SK-N-SH (cell line): ENCODE measurements at regions not wholly inside any gene's neighbourhood (a gene's known extent, or its start where the extent isn't known, plus 50 kb on each side); places are given as distances from the start of the nearest gene placed in this dataset.

ENCODE experiments used
- CTCF ChIA-PET: fragments of 300-600, 350-600 bp; formaldehyde crosslinking; extraction: SDS; loops from one replicate; lab custom pipeline; 2021; lab: Yijun Ruan, JAX
- POLR2A ChIA-PET: fragments of 350-600 bp; sonication (Branson Sonifier 250); formaldehyde crosslinking; extraction: SDS; loops from one replicate; lab custom pipeline; 2020; ENCODE audit warnings: antibody characterized with exemption, inconsistent platforms; lab: Yijun Ruan, JAX
- DNase-seq: peaks from one replicate; pipeline ENCODE4 v3.0.0; 2012
- H2AFZ ChIP-seq: fragments of 200-600 bp; sonication (generic); 2 replicates; pipeline ENCODE4 v1.8.1; 2016; ENCODE audit warnings: antibody characterized with exemption, mild to moderate bottlenecking, low read depth
- H3F3A ChIP-seq: fragments of 200-600 bp; sonication (generic); replicated peaks from 2 replicates; pipeline ENCODE3; 2016; ENCODE audit warnings: antibody characterized with exemption, mild to moderate bottlenecking; ENCODE audit not compliant: insufficient read depth
- H3K27ac ChIP-seq, 2 experiments: fragments of 200-500 bp in 1 of 2; fragments of 200-600 bp in 1 of 2; sonication (Bioruptor generic) in 1 of 2; sonication (generic), shearing (Covaris generic) in 1 of 2; 2 replicates each; pipeline versions ENCODE4 v1.5.1 to v1.6.1; 2014 to 2016; ENCODE audit warnings: low read depth in 2 of 2, inconsistent platforms in 1 of 2, low read length in 1 of 2, mild to moderate bottlenecking in 1 of 2, mixed read lengths in 1 of 2
- H3K27me3 ChIP-seq: fragments of 200-600 bp; sonication (generic), shearing (Covaris generic); 2 replicates; pipeline ENCODE4 v1.6.1; 2016; ENCODE audit warnings: mixed run types; ENCODE audit not compliant: insufficient read depth
- H3K36me3 ChIP-seq, 2 experiments: fragments of 200-500 bp in 1 of 2; fragments of 200-600 bp in 1 of 2; sonication (Bioruptor generic) in 1 of 2; sonication (generic) in 1 of 2; replicated peaks in 1 of 2; 2 replicates each; pipeline versions ENCODE3 to v1.5.1; 2014 to 2016; ENCODE audit warnings: low read length in 1 of 2, mild to moderate bottlenecking in 1 of 2; ENCODE audit not compliant: insufficient read depth in 2 of 2, control insufficient read depth in 1 of 2
- H3K4me1 ChIP-seq, 2 experiments: fragments of 200-500 bp in 1 of 2; fragments of 200-600 bp in 1 of 2; sonication (Bioruptor generic) in 1 of 2; sonication (generic), shearing (Covaris generic) in 1 of 2; 2 replicates each; pipeline versions ENCODE4 v1.5.1 to v1.6.1; 2014 to 2016; ENCODE audit warnings: low read depth in 1 of 2, low read length in 1 of 2, mixed run types in 1 of 2; ENCODE audit not compliant: insufficient read depth in 2 of 2, control insufficient read depth in 1 of 2
- H3K4me2 ChIP-seq: fragments of 200-600 bp; sonication (generic), shearing (Covaris generic); 2 replicates; pipeline ENCODE4 v1.6.1; 2017; ENCODE audit warnings: mixed run types
- H3K4me3 ChIP-seq, 2 experiments: fragments of 200-500 bp in 1 of 2; fragments of 200-600 bp in 1 of 2; sonication (Bioruptor generic) in 1 of 2; sonication (generic), shearing (Covaris generic) in 1 of 2; 2 replicates each; pipeline versions ENCODE4 v1.5.1 to v1.8.1; 2014 to 2016; ENCODE audit warnings: low read depth in 2 of 2, inconsistent platforms in 1 of 2, low read length in 1 of 2, mild to moderate bottlenecking in 1 of 2, mixed read lengths in 1 of 2, moderate library complexity in 1 of 2
- H3K79me2 ChIP-seq: fragments of 200-600 bp; sonication (generic); 2 replicates; pipeline ENCODE4 v1.8.1; 2017; ENCODE audit warnings: mild to moderate bottlenecking; ENCODE audit not compliant: insufficient read depth
- H3K9ac ChIP-seq: fragments of 200-600 bp; sonication (generic); 2 replicates; pipeline ENCODE4 v1.6.1; 2017; ENCODE audit warnings: mixed run types
- H3K9me2 ChIP-seq: fragments of 200-600 bp; sonication (generic); 2 replicates; pipeline ENCODE4 v1.6.1; 2017; ENCODE audit warnings: mixed run types
- H3K9me3 ChIP-seq: fragments of 200-600 bp; sonication (generic); 2 replicates; pipeline ENCODE4 v1.6.1; 2017; ENCODE audit warnings: mixed run types, mild to moderate bottlenecking, moderate library complexity
- H4K20me1 ChIP-seq: fragments of 200-600 bp; sonication (generic); 2 replicates; pipeline ENCODE4 v1.6.1; 2017; ENCODE audit warnings: mild to moderate bottlenecking, mixed run types; ENCODE audit not compliant: insufficient read depth
- ELF1 ChIP-seq: IDR thresholded peaks from 2 replicates; pipeline ENCODE4 v1.4.0; 2012
- EZH2phosphoT487 ChIP-seq: fragments of 200-600 bp; sonication (generic); IDR thresholded peaks from 2 replicates; pipeline ENCODE4 v1.6.1; 2017; ENCODE audit warnings: low read depth, mixed run types, mild to moderate bottlenecking, antibody characterized with exemption, moderate library complexity, borderline replicate concordance
- FOSL2 ChIP-seq: IDR thresholded peaks from 2 replicates; pipeline ENCODE4 v1.4.0; 2012; ENCODE audit warnings: low read depth, mild to moderate bottlenecking, moderate library complexity, borderline replicate concordance
- FOXJ3 ChIP-seq: sonication (generic); formaldehyde crosslinking; IDR thresholded peaks from 2 replicates; pipeline ENCODE4 v1.5.1; 2020; ENCODE audit warnings: mild to moderate bottlenecking, missing genetic modification reagents
- FOXM1 ChIP-seq: IDR thresholded peaks from 2 replicates; pipeline ENCODE4 v1.4.0; 2012; ENCODE audit warnings: low read depth, mild to moderate bottlenecking
- GABPA ChIP-seq: IDR thresholded peaks from 2 replicates; pipeline ENCODE4 v1.4.0; 2012; ENCODE audit warnings: low read depth, mild to moderate bottlenecking
- GATA2 ChIP-seq: sonication (generic); formaldehyde crosslinking; IDR thresholded peaks from 2 replicates; pipeline ENCODE4 v1.5.0; 2020; ENCODE audit warnings: mild to moderate bottlenecking, missing genetic modification reagents
- JUND ChIP-seq: IDR thresholded peaks from 2 replicates; pipeline ENCODE4 v1.4.0; 2012
- MEF2A ChIP-seq: IDR thresholded peaks from 2 replicates; pipeline ENCODE4 v1.4.0; 2012; ENCODE audit warnings: low read depth, borderline replicate concordance
- NFIC ChIP-seq: IDR thresholded peaks from 2 replicates; pipeline ENCODE4 v1.4.0; 2012; ENCODE audit warnings: borderline replicate concordance
- POLR2AphosphoS5 ChIP-seq: IDR thresholded peaks from 2 replicates; pipeline ENCODE4 v1.6.1; 2012; ENCODE audit warnings: low read depth, low read length
- RAD21 ChIP-seq: IDR thresholded peaks from 2 replicates; pipeline ENCODE4 v1.6.1; 2012; ENCODE audit warnings: mild to moderate bottlenecking, low read length
- RCOR1 ChIP-seq: fragments of 150-350 bp; IDR thresholded peaks from 2 replicates; pipeline ENCODE4 v1.6.1; 2017; ENCODE audit warnings: antibody characterized with exemption, low read length
- RFX5 ChIP-seq: IDR thresholded peaks from 2 replicates; pipeline ENCODE4 v1.6.1; 2012; ENCODE audit warnings: mild to moderate bottlenecking, improper control_type of control experiment, low read length
- RXRA ChIP-seq: IDR thresholded peaks from 2 replicates; pipeline ENCODE4 v1.4.0; 2012; ENCODE audit warnings: low read depth, mild to moderate bottlenecking, borderline replicate concordance
- SIN3A ChIP-seq: IDR thresholded peaks from 2 replicates; pipeline ENCODE4 v1.6.1; 2012; ENCODE audit warnings: low read depth, mild to moderate bottlenecking, low read length, moderate library complexity, borderline replicate concordance
- TAF1 ChIP-seq: IDR thresholded peaks from 2 replicates; pipeline ENCODE4 v1.6.1; 2012; ENCODE audit warnings: low read depth, mild to moderate bottlenecking, low read length, moderate library complexity, borderline replicate concordance
- TCF12 ChIP-seq: IDR thresholded peaks from 2 replicates; pipeline ENCODE4 v1.4.0; 2012
- TEAD4 ChIP-seq: IDR thresholded peaks from 2 replicates; pipeline ENCODE4 v1.4.0; 2012; ENCODE audit warnings: mild to moderate bottlenecking, borderline replicate concordance; ENCODE audit not compliant: insufficient read depth
- YY1 ChIP-seq: IDR thresholded peaks from 2 replicates; pipeline ENCODE4 v1.4.0; 2012; ENCODE audit warnings: low read depth, mild to moderate bottlenecking
- WGBS: methylation state at CpG from one replicate; pipeline ENCODE4 v1.1.6; 2017; ENCODE audit warnings: low lambda C conversion rate; 5-methylcytosine and 5-hydroxymethylcytosine counted together
- TF ChIP-seq, protein P1 (sequence below): IDR thresholded peaks from 2 replicates; pipeline ENCODE4 v1.4.0; 2012; ENCODE audit warnings: low read depth, borderline replicate concordance
- TF ChIP-seq, protein P2 (sequence below): fragments of 150-350 bp; IDR thresholded peaks from 2 replicates; pipeline ENCODE4 v1.6.1; 2016; ENCODE audit warnings: mild to moderate bottlenecking, low read depth, low read length
- TF ChIP-seq, protein P3 (sequence below): IDR thresholded peaks from 2 replicates; pipeline ENCODE4 v1.4.0; 2012; ENCODE audit warnings: low read depth, borderline replicate concordance
- TF ChIP-seq, protein P4 (sequence below): IDR thresholded peaks from 2 replicates; pipeline ENCODE4 v1.4.0; 2012; ENCODE audit warnings: low read depth

DNA sequence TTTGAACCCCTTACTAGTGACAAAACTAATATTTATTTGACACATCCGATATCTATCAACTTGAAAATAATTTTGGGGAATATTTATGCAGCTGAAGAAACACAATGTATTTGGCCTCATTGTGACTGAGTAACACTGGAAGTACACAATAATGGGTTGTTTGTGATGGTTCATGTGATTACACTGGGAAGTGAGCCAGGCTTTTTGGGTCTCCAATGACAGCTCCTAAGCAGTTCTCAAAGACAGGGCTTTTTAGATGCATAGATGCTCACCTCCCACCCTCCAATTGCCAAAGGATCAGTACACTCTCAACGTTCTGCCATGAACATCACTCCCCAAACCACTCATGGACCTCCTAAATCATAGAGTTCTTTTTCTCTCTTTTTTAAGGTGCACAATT is 170.0 kb downstream of the SLC24A2 start:
- H3K9ac ChIP-seq = no peak overlapping the region
- H3F3A ChIP-seq = no peaks in the 10 kb centered on the region
- H3K9me2 ChIP-seq = no peaks in the 10 kb centered on the region
- no peak overlapping the region for H2AFZ ChIP-seq
- no peak overlapping the region for H3K4me3 ChIP-seq
- no peaks in the 10 kb centered on the region for H3K27me3 ChIP-seq
- no peak overlapping the region for H3K4me2 ChIP-seq
- ChIA-PET CTCF (interaction anchor here (0.8 to 2.3 kb wide), 4 partner anchors 11 to 148 kb away, joined by 3 to 18 read pairs (median 4); no protein-coding TSS in a partner anchor), POLR2A (interaction anchor here (0.7 to 1.5 kb wide), 3 partner anchors 9 to 37 kb away, joined by 3 to 4 read pairs (median 3); no protein-coding TSS in a partner anchor)
- H3K36me3 ChIP-seq = no peaks in the 10 kb centered on the region
- TF ChIP-seq RFX5 = no peak
- TF ChIP-seq ELF1 = no peak
- TF ChIP-seq TEAD4 = no peak
- TF ChIP-seq GATA2 (CRISPR knock-in tag) = no peak
- TF ChIP-seq NFIC = no peak
- TF ChIP-seq, protein P1, sequence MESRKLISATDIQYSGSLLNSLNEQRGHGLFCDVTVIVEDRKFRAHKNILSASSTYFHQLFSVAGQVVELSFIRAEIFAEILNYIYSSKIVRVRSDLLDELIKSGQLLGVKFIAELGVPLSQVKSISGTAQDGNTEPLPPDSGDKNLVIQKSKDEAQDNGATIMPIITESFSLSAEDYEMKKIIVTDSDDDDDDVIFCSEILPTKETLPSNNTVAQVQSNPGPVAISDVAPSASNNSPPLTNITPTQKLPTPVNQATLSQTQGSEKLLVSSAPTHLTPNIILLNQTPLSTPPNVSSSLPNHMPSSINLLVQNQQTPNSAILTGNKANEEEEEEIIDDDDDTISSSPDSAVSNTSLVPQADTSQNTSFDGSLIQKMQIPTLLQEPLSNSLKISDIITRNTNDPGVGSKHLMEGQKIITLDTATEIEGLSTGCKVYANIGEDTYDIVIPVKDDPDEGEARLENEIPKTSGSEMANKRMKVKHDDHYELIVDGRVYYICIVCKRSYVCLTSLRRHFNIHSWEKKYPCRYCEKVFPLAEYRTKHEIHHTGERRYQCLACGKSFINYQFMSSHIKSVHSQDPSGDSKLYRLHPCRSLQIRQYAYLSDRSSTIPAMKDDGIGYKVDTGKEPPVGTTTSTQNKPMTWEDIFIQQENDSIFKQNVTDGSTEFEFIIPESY = no peak
- TF ChIP-seq GABPA = no peak
- no peak for DNase-seq
- H3K4me1 ChIP-seq = peaks cover 0 to 7% of the 10 kb centered on the region in 2 experiments; a peak in 2 of 4 replicates
- no peaks in the 10 kb centered on the region for H4K20me1 ChIP-seq
- H3K9me3 ChIP-seq = no peaks in the 10 kb centered on the region
- H3K79me2 ChIP-seq = no peaks in the 10 kb centered on the region
- H3K27ac ChIP-seq = peak overlapping the region in 1 of 2 experiments; percentile 39; a peak in 2 of 4 replicates
- 22% methylated on average over 2 of the region's 2 CpGs for WGBS

DNA sequence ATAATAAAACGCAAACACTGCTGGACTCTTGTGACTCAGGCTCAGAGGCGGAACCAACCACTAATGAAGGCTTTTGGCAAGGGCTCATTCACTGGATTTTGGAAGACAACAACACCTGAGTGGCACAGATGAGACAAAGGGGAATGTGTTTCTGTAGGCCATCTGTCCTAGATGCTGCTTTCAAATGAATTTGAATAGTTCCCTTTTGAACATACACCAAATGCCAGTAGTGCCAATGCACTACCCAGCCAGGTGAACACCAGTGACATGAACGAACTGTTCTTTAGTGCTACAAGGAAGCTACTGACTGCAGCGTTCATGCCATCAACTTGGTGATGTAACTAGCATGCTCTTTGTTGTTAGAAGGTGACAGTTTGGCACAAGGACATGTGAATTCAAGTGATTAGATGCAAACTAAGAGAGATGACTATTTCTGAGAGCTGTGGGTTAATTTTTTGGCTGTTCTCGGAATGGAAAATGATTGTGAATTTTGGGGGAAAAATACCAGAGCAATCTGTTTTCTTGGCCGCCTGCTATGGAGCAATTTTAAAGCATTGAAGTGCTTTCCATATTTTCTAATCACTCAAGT is 173.7 kb downstream of the SLC24A2 start:
- WGBS = 26% methylated on average over 6 of the region's 6 CpGs
- no peak for DNase-seq
- Histone ChIP-seq H4K20me1 (no peaks in the 10 kb centered on the region), H3K36me3 (no peaks in the 10 kb centered on the region), H3K4me2 (no peak overlapping the region), H3K4me1 (peaks cover 0 to 7% of the 10 kb centered on the region in 2 experiments; a peak in 2 of 4 replicates), H3K27me3 (no peaks in the 10 kb centered on the region), H3K4me3 (no peak overlapping the region), H3F3A (no peaks in the 10 kb centered on the region), H3K27ac (no peak overlapping the region), H3K9me3 (no peaks in the 10 kb centered on the region), H2AFZ (no peak overlapping the region), H3K79me2 (no peaks in the 10 kb centered on the region), H3K9me2 (no peaks in the 10 kb centered on the region), H3K9ac (no peak overlapping the region)
- CTCF ChIA-PET = interaction anchor here (1.3 kb wide), 1 partner anchor 14 kb away, joined by 4 read pairs; no protein-coding TSS in a partner anchor
- no peak for TF ChIP-seq RCOR1
- TF ChIP-seq FOSL2 = no peak
- no peak for TF ChIP-seq MEF2A
- TF ChIP-seq, protein P2, sequence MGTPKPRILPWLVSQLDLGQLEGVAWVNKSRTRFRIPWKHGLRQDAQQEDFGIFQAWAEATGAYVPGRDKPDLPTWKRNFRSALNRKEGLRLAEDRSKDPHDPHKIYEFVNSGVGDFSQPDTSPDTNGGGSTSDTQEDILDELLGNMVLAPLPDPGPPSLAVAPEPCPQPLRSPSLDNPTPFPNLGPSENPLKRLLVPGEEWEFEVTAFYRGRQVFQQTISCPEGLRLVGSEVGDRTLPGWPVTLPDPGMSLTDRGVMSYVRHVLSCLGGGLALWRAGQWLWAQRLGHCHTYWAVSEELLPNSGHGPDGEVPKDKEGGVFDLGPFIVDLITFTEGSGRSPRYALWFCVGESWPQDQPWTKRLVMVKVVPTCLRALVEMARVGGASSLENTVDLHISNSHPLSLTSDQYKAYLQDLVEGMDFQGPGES = no peak
- no peak for TF ChIP-seq RFX5
- no peak for TF ChIP-seq RXRA
- no peak for TF ChIP-seq SIN3A
- no peak for TF ChIP-seq GABPA
- TF ChIP-seq EZH2phosphoT487 = no peak
- no peak for TF ChIP-seq FOXJ3 (CRISPR knock-in tag)
- TF ChIP-seq JUND = no peak
- no peak for TF ChIP-seq YY1
- TF ChIP-seq POLR2AphosphoS5 = no peak
- TF ChIP-seq, protein P3, sequence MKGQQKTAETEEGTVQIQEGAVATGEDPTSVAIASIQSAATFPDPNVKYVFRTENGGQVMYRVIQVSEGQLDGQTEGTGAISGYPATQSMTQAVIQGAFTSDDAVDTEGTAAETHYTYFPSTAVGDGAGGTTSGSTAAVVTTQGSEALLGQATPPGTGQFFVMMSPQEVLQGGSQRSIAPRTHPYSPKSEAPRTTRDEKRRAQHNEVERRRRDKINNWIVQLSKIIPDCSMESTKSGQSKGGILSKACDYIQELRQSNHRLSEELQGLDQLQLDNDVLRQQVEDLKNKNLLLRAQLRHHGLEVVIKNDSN = no peak
- no peak for TF ChIP-seq TCF12
- no peak for TF ChIP-seq TAF1
- TF ChIP-seq FOXM1 = no peak
- TF ChIP-seq RAD21 = no peak
- no peak for TF ChIP-seq NFIC
- TF ChIP-seq, protein P4, sequence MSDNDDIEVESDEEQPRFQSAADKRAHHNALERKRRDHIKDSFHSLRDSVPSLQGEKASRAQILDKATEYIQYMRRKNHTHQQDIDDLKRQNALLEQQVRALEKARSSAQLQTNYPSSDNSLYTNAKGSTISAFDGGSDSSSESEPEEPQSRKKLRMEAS = no peak
- POLR2A ChIA-PET = no interaction called here
